ENCODE measurements at regions not wholly inside any gene's neighbourhood (a gene's known extent, or its start where the extent isn't known, plus 50 kb on each side); places are given as distances from the start of the nearest gene placed in this dataset.

DNA sequence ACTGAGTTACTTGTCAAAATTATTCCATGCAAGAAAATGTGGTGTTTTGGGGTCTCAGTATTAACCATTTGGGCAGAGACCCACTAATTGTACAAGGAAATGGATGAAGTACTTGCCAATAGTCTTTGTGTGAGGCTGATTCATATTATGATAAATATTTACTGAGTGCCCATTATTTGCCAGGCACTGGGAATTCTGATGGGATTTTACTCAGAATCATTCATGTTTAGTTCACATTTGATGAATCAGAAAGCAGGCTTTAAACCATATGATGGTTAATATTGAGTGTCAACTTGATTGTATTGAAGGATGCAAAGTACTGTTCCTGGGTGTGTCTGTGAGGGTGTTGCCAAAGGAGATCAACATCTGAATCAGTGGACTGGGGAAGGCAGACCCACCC lies 66.2 kb upstream of the SOX21 start:
- Mint-ChIP-seq H3K4me1 (peaks cover 19% of the 10 kb centered on the region), H3K27me3 (ENCODE audit: low read depth) (no peaks in the 10 kb centered on the region; the same call in 1 of the 2 replicates), H3K27ac (no peak overlapping the region), H3K9me3 (peaks cover 13% of the 10 kb centered on the region), H3K36me3 (peaks cover 5% of the 10 kb centered on the region; the same call in 1 of the 2 replicates), H3K4me3 (no peak overlapping the region)
- no peak for ATAC-seq
- ChIA-PET POLR2A (no interaction called here), CTCF (no interaction called here)
- no peak for DNase-seq (ENCODE audit: low spot score)
- no peak for TF ChIP-seq ZBTB43 (CRISPR knock-in tag; IDR thresholded peaks at IDR 0.05)
- TF ChIP-seq SMAD3 (CRISPR knock-in tag; IDR thresholded peaks at IDR 0.05; ENCODE audit: borderline replicate concordance) = no peak
- TF ChIP-seq, protein P1, sequence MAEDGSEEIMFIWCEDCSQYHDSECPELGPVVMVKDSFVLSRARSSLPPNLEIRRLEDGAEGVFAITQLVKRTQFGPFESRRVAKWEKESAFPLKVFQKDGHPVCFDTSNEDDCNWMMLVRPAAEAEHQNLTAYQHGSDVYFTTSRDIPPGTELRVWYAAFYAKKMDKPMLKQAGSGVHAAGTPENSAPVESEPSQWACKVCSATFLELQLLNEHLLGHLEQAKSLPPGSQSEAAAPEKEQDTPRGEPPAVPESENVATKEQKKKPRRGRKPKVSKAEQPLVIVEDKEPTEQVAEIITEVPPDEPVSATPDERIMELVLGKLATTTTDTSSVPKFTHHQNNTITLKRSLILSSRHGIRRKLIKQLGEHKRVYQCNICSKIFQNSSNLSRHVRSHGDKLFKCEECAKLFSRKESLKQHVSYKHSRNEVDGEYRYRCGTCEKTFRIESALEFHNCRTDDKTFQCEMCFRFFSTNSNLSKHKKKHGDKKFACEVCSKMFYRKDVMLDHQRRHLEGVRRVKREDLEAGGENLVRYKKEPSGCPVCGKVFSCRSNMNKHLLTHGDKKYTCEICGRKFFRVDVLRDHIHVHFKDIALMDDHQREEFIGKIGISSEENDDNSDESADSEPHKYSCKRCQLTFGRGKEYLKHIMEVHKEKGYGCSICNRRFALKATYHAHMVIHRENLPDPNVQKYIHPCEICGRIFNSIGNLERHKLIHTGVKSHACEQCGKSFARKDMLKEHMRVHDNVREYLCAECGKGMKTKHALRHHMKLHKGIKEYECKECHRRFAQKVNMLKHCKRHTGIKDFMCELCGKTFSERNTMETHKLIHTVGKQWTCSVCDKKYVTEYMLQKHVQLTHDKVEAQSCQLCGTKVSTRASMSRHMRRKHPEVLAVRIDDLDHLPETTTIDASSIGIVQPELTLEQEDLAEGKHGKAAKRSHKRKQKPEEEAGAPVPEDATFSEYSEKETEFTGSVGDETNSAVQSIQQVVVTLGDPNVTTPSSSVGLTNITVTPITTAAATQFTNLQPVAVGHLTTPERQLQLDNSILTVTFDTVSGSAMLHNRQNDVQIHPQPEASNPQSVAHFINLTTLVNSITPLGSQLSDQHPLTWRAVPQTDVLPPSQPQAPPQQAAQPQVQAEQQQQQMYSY (CRISPR knock-in tag; IDR thresholded peaks at IDR 0.05) = no peak
- TF ChIP-seq MXD4 (CRISPR knock-in tag; IDR thresholded peaks at IDR 0.05; ENCODE audit: borderline replicate concordance) = no peak
- TF ChIP-seq, protein P2, sequence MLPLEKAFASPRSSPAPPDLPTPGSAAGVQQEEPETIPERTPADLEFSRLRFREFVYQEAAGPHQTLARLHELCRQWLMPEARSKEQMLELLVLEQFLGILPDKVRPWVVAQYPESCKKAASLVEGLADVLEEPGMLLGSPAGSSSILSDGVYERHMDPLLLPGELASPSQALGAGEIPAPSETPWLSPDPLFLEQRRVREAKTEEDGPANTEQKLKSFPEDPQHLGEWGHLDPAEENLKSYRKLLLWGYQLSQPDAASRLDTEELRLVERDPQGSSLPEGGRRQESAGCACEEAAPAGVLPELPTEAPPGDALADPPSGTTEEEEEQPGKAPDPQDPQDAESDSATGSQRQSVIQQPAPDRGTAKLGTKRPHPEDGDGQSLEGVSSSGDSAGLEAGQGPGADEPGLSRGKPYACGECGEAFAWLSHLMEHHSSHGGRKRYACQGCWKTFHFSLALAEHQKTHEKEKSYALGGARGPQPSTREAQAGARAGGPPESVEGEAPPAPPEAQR (CRISPR knock-in tag; IDR thresholded peaks at IDR 0.05) = no peak
- TF ChIP-seq, protein P3, sequence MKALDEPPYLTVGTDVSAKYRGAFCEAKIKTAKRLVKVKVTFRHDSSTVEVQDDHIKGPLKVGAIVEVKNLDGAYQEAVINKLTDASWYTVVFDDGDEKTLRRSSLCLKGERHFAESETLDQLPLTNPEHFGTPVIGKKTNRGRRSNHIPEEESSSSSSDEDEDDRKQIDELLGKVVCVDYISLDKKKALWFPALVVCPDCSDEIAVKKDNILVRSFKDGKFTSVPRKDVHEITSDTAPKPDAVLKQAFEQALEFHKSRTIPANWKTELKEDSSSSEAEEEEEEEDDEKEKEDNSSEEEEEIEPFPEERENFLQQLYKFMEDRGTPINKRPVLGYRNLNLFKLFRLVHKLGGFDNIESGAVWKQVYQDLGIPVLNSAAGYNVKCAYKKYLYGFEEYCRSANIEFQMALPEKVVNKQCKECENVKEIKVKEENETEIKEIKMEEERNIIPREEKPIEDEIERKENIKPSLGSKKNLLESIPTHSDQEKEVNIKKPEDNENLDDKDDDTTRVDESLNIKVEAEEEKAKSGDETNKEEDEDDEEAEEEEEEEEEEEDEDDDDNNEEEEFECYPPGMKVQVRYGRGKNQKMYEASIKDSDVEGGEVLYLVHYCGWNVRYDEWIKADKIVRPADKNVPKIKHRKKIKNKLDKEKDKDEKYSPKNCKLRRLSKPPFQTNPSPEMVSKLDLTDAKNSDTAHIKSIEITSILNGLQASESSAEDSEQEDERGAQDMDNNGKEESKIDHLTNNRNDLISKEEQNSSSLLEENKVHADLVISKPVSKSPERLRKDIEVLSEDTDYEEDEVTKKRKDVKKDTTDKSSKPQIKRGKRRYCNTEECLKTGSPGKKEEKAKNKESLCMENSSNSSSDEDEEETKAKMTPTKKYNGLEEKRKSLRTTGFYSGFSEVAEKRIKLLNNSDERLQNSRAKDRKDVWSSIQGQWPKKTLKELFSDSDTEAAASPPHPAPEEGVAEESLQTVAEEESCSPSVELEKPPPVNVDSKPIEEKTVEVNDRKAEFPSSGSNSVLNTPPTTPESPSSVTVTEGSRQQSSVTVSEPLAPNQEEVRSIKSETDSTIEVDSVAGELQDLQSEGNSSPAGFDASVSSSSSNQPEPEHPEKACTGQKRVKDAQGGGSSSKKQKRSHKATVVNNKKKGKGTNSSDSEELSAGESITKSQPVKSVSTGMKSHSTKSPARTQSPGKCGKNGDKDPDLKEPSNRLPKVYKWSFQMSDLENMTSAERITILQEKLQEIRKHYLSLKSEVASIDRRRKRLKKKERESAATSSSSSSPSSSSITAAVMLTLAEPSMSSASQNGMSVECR (CRISPR knock-in tag; IDR thresholded peaks at IDR 0.05; ENCODE audit: borderline replicate concordance) = no peak
- no peak for TF ChIP-seq ATF1 (CRISPR knock-in tag; IDR thresholded peaks at IDR 0.05)
- no peak for TF ChIP-seq ETV6 (CRISPR knock-in tag; IDR thresholded peaks at IDR 0.05)
- TF ChIP-seq IRF1 (CRISPR knock-in tag; IDR thresholded peaks at IDR 0.05) = no peak
- TF ChIP-seq ZNF425 (CRISPR knock-in tag; conservative IDR thresholded peaks at IDR 0.05) = no peak
- TF ChIP-seq SP1 (CRISPR knock-in tag; conservative IDR thresholded peaks at IDR 0.05) = no peak
- TF ChIP-seq ZNF317 (CRISPR knock-in tag; IDR thresholded peaks at IDR 0.05; ENCODE audit: borderline replicate concordance, low read depth) = no peak
- TF ChIP-seq, protein P4, sequence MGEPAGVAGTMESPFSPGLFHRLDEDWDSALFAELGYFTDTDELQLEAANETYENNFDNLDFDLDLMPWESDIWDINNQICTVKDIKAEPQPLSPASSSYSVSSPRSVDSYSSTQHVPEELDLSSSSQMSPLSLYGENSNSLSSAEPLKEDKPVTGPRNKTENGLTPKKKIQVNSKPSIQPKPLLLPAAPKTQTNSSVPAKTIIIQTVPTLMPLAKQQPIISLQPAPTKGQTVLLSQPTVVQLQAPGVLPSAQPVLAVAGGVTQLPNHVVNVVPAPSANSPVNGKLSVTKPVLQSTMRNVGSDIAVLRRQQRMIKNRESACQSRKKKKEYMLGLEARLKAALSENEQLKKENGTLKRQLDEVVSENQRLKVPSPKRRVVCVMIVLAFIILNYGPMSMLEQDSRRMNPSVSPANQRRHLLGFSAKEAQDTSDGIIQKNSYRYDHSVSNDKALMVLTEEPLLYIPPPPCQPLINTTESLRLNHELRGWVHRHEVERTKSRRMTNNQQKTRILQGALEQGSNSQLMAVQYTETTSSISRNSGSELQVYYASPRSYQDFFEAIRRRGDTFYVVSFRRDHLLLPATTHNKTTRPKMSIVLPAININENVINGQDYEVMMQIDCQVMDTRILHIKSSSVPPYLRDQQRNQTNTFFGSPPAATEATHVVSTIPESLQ (CRISPR knock-in tag; IDR thresholded peaks at IDR 0.05) = no peak
- no peak for TF ChIP-seq HMGA2 (CRISPR knock-in tag; IDR thresholded peaks at IDR 0.05)
- TF ChIP-seq, protein P5, sequence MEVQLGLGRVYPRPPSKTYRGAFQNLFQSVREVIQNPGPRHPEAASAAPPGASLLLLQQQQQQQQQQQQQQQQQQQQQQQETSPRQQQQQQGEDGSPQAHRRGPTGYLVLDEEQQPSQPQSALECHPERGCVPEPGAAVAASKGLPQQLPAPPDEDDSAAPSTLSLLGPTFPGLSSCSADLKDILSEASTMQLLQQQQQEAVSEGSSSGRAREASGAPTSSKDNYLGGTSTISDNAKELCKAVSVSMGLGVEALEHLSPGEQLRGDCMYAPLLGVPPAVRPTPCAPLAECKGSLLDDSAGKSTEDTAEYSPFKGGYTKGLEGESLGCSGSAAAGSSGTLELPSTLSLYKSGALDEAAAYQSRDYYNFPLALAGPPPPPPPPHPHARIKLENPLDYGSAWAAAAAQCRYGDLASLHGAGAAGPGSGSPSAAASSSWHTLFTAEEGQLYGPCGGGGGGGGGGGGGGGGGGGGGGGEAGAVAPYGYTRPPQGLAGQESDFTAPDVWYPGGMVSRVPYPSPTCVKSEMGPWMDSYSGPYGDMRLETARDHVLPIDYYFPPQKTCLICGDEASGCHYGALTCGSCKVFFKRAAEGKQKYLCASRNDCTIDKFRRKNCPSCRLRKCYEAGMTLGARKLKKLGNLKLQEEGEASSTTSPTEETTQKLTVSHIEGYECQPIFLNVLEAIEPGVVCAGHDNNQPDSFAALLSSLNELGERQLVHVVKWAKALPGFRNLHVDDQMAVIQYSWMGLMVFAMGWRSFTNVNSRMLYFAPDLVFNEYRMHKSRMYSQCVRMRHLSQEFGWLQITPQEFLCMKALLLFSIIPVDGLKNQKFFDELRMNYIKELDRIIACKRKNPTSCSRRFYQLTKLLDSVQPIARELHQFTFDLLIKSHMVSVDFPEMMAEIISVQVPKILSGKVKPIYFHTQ (CRISPR knock-in tag; IDR thresholded peaks at IDR 0.05) = no peak
- TF ChIP-seq ESRRA (CRISPR knock-in tag; IDR thresholded peaks at IDR 0.05; ENCODE audit: borderline replicate concordance) = no peak
- no peak for TF ChIP-seq ZNF232 (CRISPR knock-in tag; IDR thresholded peaks at IDR 0.05)
